Erythroblast (primary cell): ENCODE measurements at regions not wholly inside any gene's neighbourhood (a gene's known extent, or its start where the extent isn't known, plus 50 kb on each side); places are given as distances from the start of the nearest gene placed in this dataset.

Experiments used
- GATA1 ChIP-seq: IDR thresholded peaks from 2 replicates; pipeline ENCODE4 v1.6.1; 2011; ENCODE audit warnings: low read depth, mild to moderate bottlenecking, control low read depth, low read length, moderate library complexity
- POLR2A ChIP-seq: IDR thresholded peaks from 2 replicates; pipeline ENCODE4 v1.6.1; 2011; ENCODE audit warnings: mild to moderate bottlenecking, low read length

- TF ChIP-seq POLR2A, result no peak
- no peak for TF ChIP-seq GATA1
These were observed 109.7 kb downstream of the CRLF2 start for GRCh38 chrX:1102786-1103185.
